K562 (cell line): ENCODE measurements at regions not wholly inside any gene's neighbourhood (a gene's known extent, or its start where the extent isn't known, plus 50 kb on each side); places are given as distances from the start of the nearest gene placed in this dataset.

Experiments
- BHLHE40 ChIP-seq: IDR thresholded peaks from 2 replicates; pipeline ENCODE4 v1.6.1; 2011; ENCODE audit warnings: low read length, improper control_type of control experiment
- SIN3B ChIP-seq: fragments of 450-650 bp; IDR thresholded peaks from 2 replicates; pipeline ENCODE4 v1.6.1; 2017; ENCODE audit warnings: low read depth, mild to moderate bottlenecking, moderate library complexity
- ZNF146 ChIP-seq: IDR thresholded peaks from one replicate; pipeline ENCODE4 v1.6.1; 2018; ENCODE audit warnings: missing compliant biosample characterization; ENCODE audit not compliant: unreplicated experiment
- ZNF778 ChIP-seq: fragments of 450-650 bp; formaldehyde crosslinking; IDR thresholded peaks from 2 replicates; pipeline ENCODE4 v1.4.0; 2020; ENCODE audit warnings: mild to moderate bottlenecking, moderate library complexity
- TF ChIP-seq, protein P1 (sequence below): fragments of 450-650 bp; IDR thresholded peaks from 2 replicates; pipeline ENCODE4 v1.6.1; 2016; ENCODE audit warnings: mild to moderate bottlenecking, moderate library complexity

DNA sequence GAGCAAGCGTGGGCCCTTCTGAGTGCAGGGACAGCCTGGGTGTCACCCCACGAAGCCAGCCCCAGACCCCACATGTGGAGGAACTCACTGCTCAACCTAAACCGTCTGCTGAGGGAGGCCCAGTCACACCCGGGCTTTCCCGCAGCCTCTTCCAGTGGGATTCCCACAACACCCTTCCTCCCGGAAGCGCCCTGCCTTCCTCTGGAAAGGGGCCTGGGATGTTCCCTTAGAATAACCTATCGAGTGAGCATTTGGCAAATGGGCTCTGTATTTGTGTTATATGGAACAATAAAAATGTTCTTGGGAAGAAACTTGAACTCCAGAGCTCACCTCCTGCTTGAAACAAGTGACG, 100.0 kb upstream of the DUSP22 start (continued):
- TF ChIP-seq, protein P1, sequence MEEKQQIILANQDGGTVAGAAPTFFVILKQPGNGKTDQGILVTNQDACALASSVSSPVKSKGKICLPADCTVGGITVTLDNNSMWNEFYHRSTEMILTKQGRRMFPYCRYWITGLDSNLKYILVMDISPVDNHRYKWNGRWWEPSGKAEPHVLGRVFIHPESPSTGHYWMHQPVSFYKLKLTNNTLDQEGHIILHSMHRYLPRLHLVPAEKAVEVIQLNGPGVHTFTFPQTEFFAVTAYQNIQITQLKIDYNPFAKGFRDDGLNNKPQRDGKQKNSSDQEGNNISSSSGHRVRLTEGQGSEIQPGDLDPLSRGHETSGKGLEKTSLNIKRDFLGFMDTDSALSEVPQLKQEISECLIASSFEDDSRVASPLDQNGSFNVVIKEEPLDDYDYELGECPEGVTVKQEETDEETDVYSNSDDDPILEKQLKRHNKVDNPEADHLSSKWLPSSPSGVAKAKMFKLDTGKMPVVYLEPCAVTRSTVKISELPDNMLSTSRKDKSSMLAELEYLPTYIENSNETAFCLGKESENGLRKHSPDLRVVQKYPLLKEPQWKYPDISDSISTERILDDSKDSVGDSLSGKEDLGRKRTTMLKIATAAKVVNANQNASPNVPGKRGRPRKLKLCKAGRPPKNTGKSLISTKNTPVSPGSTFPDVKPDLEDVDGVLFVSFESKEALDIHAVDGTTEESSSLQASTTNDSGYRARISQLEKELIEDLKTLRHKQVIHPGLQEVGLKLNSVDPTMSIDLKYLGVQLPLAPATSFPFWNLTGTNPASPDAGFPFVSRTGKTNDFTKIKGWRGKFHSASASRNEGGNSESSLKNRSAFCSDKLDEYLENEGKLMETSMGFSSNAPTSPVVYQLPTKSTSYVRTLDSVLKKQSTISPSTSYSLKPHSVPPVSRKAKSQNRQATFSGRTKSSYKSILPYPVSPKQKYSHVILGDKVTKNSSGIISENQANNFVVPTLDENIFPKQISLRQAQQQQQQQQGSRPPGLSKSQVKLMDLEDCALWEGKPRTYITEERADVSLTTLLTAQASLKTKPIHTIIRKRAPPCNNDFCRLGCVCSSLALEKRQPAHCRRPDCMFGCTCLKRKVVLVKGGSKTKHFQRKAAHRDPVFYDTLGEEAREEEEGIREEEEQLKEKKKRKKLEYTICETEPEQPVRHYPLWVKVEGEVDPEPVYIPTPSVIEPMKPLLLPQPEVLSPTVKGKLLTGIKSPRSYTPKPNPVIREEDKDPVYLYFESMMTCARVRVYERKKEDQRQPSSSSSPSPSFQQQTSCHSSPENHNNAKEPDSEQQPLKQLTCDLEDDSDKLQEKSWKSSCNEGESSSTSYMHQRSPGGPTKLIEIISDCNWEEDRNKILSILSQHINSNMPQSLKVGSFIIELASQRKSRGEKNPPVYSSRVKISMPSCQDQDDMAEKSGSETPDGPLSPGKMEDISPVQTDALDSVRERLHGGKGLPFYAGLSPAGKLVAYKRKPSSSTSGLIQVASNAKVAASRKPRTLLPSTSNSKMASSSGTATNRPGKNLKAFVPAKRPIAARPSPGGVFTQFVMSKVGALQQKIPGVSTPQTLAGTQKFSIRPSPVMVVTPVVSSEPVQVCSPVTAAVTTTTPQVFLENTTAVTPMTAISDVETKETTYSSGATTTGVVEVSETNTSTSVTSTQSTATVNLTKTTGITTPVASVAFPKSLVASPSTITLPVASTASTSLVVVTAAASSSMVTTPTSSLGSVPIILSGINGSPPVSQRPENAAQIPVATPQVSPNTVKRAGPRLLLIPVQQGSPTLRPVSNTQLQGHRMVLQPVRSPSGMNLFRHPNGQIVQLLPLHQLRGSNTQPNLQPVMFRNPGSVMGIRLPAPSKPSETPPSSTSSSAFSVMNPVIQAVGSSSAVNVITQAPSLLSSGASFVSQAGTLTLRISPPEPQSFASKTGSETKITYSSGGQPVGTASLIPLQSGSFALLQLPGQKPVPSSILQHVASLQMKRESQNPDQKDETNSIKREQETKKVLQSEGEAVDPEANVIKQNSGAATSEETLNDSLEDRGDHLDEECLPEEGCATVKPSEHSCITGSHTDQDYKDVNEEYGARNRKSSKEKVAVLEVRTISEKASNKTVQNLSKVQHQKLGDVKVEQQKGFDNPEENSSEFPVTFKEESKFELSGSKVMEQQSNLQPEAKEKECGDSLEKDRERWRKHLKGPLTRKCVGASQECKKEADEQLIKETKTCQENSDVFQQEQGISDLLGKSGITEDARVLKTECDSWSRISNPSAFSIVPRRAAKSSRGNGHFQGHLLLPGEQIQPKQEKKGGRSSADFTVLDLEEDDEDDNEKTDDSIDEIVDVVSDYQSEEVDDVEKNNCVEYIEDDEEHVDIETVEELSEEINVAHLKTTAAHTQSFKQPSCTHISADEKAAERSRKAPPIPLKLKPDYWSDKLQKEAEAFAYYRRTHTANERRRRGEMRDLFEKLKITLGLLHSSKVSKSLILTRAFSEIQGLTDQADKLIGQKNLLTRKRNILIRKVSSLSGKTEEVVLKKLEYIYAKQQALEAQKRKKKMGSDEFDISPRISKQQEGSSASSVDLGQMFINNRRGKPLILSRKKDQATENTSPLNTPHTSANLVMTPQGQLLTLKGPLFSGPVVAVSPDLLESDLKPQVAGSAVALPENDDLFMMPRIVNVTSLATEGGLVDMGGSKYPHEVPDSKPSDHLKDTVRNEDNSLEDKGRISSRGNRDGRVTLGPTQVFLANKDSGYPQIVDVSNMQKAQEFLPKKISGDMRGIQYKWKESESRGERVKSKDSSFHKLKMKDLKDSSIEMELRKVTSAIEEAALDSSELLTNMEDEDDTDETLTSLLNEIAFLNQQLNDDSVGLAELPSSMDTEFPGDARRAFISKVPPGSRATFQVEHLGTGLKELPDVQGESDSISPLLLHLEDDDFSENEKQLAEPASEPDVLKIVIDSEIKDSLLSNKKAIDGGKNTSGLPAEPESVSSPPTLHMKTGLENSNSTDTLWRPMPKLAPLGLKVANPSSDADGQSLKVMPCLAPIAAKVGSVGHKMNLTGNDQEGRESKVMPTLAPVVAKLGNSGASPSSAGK: no peak
- no peak for TF ChIP-seq ZNF146 (CRISPR knock-in tag)
- no peak for TF ChIP-seq BHLHE40
- TF ChIP-seq SIN3B: no peak
- TF ChIP-seq ZNF778 (CRISPR knock-in tag): no peak
